CD4-positive, alpha-beta T cell treated with Interleukin-2 at 100 ng/mL for 4 hours (primary cell): ENCODE measurements at regions not wholly inside any gene's neighbourhood (a gene's known extent, or its start where the extent isn't known, plus 50 kb on each side); places are given as distances from the start of the nearest gene placed in this dataset.

Source experiments
- DNase-seq: peaks from one replicate; pipeline ENCODE4 v3.0.0-alpha.2; 2020; ENCODE audit warnings: low spot score

DNA sequence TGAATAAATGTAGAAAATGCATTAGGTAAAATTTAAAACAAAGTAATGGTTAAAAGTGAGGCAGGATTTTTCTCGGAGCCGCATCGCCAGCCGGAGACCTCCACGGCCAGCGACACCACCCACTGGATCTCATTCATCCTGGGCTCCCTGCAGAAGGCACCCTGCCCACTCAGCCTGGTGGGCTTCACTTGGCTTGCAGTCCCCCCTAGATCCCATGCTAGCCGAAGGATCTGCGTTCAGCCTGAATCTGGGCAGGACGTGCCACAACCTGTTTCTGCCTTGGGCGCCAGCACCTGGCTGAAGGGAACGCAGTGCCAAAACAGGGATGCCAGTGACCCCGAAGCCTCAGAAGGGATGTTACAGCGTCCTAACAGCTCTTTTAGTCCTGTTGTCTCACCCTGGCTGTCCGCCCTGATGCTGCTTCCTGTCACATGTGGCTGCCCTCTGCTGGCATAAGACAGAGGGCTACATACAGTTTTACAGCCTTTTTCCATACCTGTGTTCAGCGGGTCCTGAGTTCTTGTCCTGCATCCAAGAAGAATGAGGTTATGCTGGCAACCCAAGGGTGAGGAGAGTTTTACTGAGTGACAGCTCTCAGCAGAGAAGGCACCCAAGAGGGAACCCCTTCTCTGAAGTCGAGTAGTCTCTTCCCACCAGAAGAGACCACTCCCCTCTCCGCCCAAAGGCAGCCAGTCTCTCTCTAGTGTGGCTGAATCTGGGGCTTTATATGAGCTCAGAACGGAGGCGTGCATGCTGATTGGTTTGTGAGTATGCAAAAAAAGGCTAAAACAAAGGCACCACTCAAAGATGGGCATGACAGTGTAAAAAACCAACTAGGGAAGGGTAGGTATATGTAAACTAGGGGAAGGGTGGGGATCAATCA, 173.1 kb upstream of the GYPC start:
- no peak for DNase-seq

DNA sequence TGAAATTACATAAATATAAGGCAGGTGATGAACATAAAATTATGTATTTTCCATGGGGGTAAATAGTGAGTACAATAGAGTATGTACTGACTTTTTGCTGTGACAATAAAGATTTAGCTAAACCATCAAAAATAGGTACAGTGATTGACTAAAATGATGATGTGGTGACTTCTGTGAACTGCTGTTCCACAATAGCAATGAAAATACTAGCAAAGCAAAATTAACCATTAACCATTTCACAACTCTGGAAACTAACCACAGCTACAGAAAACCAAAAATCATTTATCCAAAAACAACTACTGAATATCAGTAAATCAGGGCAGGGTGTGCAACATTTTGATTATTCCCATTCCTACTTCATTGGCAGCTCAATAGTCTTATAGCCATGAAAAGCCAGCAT, 161.4 kb upstream of the GYPC start:
- DNase-seq: no peak

DNA sequence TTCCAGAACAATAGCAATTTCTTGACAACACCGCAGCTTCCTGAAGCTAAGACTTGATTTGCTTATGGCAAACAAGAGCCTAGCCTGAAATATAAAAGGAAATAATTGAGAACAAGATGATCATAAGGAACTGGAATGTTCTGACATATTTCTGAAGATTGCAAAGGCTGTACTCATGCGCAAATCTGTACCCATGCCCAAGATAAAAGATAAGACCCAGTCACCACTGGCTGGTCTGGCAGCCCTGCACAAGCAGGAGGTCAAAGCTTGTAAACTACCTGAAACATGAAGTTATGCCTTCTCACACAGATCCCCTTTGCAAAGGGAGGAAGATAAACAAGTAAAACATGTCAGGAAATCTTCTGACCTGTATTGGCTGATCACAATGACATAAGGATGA, 160.8 kb upstream of the GYPC start:
- DNase-seq: no peak

DNA sequence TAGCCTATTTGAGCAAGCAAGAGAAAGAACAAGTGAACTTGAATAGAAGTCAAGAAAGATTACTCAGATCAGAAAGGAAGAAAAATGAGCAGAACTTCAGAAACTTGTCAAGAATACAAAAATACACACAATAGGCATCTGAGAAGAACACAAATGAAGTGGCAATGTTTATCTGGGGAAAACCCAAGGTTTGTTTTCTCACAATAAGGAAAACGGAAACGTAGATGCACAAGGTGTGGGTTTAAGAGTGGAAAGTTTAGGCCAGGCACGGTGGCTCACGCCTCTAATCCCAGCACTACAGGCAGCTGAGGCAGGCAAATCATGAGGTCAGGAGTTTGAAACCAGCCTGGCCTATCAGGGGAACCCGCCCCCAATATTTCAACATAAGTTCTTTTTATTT, 159.5 kb upstream of the GYPC start:
- DNase-seq: no peak

DNA sequence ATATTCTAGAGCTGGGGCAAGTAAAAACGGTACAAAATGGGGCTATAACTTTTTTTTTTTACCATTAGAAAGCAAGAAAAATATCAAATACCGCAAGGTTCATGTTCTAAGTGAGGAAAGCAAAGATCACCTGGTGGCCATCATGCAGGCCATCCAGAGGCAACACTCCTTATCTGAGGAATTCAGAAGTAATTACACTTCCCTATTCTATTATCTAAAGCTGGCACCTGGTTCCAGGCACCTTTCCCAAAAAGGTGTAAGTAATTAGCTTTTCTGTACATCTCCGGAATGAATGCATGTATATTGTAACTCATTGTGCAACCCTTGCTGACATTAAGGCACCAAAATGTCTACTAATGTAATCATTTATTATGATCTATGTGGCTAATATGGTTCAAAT, 152.5 kb upstream of the GYPC start:
- no peak for DNase-seq

DNA sequence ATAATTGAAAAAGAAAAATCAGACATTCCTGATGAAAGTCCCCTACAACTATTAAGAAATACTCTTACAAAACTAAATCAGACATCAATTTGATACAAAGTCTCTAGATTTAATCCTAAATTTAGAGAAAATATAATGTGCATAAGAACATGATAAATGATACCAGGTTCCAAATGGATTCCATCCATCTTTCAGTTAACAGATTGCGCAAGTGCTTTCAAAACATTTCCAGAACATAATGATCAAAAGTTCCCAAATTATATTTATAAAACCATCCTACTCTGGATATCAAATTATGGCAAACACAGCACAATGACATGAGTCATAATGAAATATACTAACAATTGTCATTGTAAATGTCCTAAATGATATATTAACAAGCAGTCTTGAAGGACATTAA, 151.0 kb upstream of the GYPC start:
- no peak for DNase-seq

DNA sequence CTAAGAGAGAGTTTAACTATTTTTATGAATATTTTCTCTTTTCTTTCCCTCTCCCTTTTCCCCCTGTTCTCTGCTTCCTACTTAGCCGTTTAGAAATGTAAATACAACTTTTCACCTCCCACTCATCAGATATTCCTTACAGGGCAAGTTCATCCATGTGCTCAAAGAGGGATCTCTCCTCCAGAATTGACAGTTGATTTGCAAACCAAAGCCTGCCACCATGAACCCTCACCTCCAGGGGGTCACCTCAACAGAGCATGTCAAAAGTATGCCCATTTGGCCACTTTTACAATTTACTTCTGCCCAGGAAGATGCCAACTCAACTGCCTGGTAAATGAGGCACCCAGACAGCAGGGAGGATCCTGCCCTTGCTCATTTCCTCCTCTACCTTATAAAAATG, 149.2 kb upstream of the GYPC start:
- no peak for DNase-seq

DNA sequence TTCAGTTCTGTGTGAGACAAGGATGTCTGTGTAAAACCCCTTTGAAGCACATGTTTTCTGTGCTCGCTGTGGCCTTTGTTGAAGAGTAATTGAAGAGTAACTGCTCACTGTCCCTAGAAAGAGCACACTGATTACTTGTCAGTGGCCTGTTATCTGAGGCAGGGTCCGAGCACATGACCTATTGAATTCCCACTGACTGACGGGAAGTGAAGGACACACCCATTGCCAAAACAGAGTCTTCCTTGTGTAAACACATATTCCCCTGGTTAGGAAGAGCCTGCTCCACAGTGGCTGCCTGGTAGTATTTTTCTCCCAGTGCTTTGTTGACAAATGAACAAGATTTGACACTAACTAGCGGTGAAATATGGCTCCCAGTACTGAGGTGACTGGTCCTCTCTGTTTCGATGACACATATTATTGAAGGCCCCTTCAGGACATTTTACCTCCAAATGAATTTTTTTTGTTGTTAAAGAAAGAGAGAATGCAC, 148.5 kb upstream of the GYPC start:
- DNase-seq: no peak

DNA sequence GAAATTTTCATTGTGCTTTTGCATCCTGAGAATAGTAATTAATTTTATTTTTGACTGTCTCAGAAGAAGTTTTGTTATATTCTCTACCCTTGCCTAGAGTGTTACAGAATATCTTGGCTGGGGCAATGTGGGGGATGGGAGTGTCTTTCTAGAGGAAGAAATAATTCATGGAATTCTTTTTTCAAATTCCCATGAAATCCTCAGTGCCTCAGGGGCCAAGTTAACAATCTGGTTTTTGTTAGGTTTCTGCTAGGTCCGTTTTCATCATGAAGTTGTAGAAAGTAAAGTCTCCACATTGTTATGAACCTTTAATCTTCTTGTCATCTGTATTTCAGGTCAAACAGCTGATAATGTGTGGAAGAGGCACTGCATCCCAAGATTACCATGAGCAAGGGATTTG, 145.6 kb upstream of the GYPC start:
- DNase-seq: no peak

DNA sequence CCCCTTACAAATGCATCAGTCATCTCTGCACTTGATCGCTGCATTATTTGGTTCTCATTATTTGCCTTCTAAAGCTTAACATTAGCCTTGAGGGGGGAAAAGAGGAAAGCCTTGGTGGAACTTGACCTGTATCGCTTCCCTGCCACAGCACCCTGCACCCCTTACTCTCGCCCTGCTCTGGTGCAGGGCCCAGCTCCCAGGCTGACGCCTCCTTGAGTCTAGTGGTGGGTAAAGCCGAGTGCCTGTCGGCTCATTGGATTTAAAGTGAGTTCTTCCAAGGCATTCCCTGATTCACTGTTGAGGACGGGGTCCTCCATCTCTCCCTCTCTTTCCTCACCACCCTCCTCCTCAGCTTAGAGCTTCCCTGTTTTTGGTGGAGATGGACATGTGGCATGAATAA, 145.0 kb upstream of the GYPC start:
- no peak for DNase-seq

DNA sequence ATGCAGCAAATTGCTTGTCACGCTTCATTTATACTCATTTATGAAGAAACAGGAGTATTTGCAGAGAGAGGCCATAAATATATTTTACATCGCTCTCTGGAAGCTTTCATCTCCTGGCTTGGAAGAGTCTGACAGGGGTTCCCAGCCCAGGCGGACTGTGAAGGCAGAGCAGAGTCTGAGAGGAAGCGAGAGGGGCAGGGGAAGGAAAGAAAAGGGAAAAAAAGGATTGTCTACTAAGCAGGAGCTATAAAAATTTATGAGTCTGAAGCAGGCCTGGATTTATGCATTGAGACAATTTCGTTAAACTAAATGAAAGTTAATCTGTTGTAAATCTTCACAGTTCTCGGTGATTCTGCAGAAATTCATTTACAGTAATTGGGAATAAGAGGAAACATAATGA, 143.9 kb upstream of the GYPC start:
- DNase-seq: no peak

DNA sequence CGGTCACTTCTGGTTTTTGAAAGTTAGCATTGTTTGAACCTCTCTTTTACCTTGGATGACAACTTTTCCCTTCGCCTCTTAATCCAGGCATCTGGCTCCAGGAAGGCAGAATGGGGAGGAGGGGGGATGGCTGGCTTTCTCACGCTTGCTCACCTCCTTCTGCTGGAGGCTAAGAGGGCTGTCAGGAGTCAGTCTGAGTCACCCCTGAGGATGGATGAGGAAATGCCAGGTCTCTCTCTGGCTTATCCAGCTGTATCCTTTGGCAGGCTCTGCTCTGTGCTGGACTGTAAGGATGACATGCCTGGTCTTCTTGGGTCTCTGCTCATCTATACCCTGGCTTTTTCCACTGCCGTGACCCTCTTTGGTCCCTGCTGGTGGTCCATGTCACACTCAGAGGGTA, 142.9 kb upstream of the GYPC start:
- no peak for DNase-seq

DNA sequence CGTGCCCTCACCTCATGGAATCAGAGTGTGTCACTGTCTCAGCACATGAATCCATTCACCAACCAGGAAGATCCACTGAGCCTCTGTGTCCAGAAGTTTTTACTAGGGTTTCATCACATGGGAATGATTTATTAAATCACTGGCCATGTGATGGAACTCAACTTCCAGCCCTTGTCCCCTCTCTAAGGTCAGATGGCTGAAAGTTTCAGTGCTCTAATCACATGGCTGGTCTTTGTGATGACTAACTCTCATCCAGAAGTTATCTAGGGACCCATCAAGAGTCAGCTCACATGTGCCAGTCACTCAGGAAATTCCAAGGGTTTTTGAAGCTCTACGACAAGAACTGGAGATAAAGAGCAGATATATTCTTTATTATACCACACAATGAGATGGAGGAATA, 140.5 kb upstream of the GYPC start:
- DNase-seq: no peak

DNA sequence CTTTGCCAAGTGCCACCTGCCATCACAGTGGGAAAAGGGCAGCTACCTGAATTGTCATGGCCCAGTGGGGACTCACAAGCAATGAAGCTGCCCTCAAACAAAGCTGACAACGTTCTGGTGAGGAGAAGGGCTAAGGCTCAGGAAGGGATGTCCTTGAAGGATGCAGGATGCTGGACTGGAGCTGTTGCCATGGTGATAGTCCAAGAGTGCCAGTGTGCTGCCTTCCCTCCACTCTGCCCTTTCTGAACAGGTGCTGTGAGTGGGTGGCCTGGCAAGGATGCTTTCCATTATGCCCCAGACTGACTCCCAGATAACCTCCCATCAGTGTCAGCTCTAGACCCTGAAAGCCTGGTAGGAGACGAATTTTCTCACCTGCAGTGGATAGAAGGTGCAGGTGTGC, 137.8 kb upstream of the GYPC start:
- no peak for DNase-seq

DNA sequence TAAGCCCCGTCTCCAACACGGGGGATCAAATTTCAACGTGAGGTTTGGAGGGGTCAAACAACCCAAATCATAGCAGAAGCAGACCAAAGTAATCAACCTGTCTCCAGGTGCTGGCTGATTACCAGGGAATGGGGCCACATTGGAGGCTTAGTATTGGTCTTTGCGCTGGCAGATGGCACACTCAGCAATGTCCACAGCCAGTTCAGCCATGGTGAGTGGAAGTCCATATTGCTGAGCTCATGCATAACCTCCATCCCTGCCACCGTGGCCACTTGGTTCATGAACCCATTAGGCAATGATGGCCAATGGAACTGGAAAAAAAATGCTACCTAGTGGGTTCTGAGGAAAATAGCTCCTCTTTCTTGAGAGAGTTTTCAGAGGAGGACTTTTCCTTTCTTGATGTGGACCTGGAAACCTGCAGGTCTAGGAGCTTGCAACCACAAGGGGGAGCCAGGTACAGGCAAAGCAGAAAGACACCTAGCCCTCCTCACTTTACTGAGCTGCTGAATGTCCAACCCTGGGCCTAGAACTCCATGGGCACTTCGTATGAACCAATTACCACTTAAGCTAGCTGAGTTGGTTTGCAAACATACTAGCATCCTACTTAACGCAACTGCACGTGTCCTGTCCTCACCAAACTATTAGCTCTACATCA, 128.0 kb upstream of the GYPC start:
- DNase-seq: peak; percentile 72

DNA sequence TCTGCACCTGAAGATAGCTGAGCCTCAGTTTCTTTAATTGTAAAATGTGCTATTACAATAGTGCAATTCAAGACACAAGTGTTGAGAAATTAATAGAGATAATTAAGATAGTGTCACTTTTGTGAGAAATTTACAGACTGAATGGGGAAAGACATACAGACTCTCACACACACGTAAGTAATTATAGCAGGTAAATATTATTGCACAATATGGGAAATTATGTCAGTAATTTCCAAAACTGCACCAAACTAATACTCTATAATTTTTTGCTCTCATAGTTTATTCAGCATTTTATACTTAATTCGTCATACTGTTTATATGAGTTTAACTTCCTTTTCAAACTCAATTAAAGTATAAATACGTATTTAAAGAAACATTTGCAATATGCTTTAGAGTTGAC, 124.9 kb upstream of the GYPC start:
- no peak for DNase-seq

DNA sequence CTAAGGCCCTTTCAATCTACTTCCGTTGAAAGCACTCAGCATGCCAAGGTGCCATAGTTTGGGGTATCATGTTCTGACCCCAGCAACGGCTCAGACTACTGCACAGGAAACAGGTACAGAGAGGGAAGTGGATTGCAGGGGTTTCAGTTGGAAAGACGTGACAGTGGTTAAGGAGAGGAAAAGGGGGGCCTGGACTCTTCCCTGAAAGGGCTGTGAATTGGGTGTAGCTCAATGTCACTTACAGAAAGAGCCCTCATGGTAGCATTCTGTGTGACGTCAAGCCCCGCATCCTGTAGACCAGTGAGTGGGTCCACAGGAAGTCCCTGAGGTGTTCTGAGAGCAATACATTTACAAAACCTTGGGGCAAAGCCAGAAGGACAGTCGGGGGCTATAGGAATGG, 121.5 kb upstream of the GYPC start:
- no peak for DNase-seq

DNA sequence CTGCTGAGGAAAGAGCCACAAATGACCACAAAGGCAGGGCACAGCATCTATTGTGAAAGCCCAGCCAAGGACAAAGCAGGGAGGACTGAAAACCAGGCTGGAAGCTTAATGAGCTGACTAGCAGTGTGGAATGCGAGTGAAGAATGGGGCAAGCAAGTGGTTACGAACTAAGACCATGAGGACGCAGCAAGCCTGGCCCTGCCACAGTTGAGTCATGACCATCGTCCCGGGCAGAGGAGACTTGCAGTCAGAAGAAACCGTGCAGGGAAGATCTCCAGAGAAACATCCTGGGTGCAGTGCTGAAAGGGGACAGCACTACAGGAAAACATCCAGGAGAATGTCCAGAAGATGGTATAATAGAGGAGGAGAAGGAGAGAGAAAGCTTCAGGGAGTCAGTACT, 120.5 kb upstream of the GYPC start:
- DNase-seq: no peak

DNA sequence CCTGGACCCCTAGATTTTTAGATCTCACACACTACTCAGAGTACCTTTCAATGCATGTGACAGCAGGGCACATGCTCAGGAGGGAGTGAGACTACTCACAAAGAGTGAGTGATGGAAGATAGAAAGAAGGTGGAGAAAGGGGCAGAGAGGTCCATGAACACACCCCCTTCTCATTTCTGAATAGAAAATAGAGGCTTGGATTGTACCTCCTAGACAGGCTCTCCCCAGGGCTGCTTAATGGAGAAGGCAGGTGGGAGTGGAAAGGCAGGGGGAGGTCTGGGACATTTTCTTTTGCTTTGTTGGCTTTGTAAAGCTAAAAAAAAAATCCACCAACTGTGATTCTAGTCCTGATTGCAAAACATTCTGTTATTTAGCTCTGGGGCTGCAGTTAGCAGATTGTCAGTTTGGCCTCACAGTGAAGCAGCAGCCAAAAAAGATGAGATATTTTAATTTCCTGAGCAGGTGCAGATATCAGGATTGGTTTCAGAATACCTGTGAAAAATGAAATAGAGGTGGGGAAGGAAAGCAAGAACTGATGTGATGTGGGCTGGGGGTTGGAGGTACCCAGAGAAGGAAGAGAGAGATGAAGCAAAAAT, 119.3 kb upstream of the GYPC start:
- no peak for DNase-seq

DNA sequence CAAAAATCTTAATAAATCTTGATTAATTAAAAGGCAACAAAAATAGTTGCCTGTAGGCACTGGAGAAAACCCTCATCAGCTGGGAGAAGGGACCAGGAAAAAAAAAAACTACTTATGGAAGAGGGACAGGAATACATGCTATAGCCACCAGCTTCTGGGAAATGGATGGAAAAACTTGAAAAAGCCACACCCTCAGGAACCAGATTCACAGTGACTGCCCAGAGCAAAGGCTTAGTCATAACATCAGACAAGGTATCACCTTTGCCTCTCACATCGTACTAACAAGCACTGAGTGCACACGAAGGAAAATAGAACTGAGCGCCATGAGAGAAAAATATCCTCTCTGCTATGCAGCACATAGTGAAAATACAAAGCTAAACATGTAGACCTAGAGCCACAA, 116.9 kb upstream of the GYPC start:
- DNase-seq: no peak

DNA sequence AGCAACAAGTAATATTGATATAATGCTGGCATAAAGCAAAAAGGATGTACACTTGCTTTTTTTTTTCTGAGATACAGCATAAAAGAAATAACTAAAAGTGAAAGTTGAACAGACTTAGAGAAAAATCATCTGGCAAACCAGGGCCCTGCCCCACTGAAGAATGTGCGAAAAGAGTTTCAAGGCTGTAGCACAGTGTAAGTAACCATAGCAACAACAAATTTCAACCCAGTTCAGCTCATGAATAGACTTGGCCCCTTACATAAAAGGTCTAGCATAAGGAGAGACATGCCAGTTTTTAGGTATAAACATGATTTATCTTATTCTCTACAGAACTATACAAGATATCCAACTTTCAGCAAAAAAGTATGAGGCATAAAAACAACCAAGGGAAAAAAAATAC, 113.7 kb upstream of the GYPC start:
- DNase-seq: no peak

DNA sequence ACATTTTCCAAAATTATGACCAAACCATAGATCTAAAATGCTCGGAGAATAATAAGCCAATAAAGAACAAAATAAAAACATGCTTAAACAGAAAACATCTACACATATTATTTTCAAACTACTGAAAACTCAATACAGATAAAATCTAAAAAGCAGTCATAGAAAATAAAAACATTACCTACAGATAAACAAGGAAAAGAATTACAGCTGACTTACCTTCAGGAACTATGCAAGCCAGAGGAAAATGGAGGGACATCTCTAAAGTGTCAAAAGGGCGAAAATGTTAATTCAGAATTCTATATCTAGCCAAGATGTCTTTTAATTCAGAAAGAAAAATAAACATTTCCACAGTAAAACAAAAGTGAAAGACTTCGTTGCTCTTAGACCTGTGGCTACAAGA, 112.9 kb upstream of the GYPC start:
- DNase-seq: no peak

DNA sequence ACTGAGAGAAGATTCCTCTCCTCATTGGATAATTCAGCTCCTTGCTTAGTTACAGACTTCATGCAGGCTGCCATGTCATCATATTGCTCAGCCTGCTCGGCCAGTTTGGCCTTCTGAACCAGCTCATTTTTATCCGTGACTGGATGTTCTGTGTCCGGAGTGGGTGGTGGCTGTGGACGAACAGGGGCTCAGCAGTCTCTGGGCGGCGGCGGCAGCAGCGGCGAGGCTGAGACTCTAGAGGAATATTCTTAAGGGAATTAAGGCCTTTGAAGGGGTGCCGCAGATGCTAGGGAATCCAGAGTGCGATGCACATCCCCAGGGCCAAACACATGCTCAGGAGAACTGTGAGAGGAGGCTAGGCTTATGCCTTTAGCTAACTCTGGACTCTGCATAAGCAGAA, 97.9 kb upstream of the GYPC start:
- no peak for DNase-seq
